HG03280 (cell line): ENCODE measurements at regions not wholly inside any gene's neighbourhood (a gene's known extent, or its start where the extent isn't known, plus 50 kb on each side); places are given as distances from the start of the nearest gene placed in this dataset.
"Not testable (repeated sequence)": the region's sequence is repeated elsewhere in the genome, so short reads cannot be mapped to it uniquely, and the experiment has no call there.

Experiments used
- ATAC-seq: cut with Tn5 transposase; IDR thresholded peaks from one replicate; pipeline ENCODE4 v1.9.1; 2021; ENCODE audit warnings: mild to moderate bottlenecking, moderate library complexity; ENCODE audit not compliant: unreplicated experiment

DNA sequence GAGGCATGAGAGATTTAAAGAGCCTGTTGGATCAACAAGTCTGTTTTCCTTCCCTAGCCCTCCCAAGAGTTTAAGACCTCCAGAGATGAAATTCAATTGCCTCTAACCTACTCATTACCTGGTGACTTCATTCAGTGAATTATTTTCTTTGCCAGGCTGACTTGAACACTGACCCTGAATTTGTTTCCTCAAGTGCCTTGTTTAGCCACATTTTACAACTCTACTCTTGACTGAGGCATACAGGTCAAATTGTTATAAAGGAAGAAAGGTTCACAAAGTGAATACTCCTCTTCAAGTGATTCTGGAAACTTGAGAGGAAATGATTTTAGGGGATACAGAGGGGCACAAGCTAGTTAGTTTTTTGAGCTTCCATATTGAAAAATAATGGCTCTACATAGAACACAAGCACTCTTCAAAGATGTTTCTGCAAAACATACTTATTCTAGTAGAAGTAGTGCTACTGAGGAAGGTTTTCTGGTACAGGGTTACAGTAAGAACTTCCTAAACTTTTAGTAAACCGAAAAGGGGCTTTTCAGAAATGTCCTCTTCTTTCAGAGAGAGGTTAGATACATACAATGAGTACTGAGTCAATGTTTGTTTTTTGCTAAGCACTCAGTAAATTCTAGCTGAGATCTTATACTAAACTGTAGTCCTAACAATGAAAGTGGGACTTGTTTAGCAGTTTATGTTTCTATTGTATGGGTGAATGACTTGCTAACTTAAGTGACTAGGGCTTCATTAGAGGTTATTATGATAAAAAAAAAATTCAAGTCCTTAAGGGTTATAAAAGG is 137.4 kb upstream of the SATB1 start:
- no peak for ATAC-seq

DNA sequence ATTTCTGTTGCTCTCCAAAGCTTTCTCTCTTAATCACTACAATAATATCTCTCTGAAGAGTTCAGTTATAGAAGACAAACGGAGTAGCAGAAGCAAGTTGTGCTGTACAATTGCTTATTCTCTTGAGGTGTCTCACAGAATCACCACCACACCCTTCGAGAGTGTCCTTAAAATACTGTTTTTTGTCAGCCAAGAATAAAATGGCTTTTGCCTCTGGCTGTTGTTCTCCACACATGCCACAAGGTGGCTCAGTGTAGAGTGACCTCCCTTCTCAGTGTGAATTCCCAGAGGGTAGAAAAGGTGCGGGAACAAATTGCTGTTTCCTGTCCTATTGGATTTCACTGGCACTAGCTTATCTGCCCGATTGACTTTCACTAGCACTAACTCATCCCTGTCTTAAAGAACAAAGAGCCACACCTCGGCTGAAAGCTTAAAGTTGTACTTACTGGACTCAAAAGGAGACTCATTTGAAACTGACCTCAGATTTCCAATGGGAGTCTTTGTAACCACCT is 134.2 kb upstream of the SATB1 start:
- peak; percentile 55 for ATAC-seq

DNA sequence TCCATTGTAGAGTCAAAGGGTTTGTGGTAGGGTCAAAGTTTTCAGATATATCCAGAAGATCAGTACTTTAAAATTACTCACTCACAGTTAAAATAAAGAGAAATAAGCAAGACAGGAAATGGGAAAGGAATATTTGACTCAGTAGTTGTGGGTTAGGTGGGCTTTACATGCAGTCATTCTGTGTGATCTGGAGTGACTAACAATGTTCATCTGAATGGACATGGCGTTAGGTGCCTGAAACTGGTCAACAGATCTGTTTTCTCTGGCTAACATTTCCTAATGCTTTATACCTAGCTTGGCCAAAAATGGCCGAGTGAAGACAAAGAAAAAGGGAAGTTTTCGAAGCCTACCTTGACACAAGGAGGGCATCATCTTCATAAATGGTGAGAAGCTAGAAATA is 133.4 kb upstream of the SATB1 start:
- no peak for ATAC-seq

DNA sequence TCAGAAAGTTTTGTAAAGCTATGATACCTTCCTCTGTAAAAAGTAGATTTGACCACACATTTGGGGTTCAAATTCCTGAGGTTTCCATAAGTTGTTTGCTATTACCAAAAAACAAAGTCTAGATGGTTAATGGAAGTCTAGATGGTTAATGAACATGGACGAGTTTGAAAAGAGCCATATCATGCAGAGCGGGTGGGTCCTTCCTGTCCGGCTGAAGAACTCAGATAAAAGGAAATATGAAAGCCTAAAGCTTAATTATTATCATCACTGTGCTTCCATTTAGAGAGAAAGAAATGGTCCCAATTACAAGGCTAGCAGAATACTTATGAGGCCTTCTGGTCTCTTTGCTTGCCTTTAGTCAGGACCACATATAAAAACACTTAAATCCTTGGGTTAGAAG is 132.1 kb upstream of the SATB1 start:
- no peak for ATAC-seq

- ATAC-seq: peak; percentile 69
These were observed 131.5 kb upstream of the SATB1 start for GRCh38 chr3:18556503-18557135.

- no peak for ATAC-seq
These were observed 130.9 kb upstream of the SATB1 start for GRCh38 chr3:18556001-18556408.

DNA sequence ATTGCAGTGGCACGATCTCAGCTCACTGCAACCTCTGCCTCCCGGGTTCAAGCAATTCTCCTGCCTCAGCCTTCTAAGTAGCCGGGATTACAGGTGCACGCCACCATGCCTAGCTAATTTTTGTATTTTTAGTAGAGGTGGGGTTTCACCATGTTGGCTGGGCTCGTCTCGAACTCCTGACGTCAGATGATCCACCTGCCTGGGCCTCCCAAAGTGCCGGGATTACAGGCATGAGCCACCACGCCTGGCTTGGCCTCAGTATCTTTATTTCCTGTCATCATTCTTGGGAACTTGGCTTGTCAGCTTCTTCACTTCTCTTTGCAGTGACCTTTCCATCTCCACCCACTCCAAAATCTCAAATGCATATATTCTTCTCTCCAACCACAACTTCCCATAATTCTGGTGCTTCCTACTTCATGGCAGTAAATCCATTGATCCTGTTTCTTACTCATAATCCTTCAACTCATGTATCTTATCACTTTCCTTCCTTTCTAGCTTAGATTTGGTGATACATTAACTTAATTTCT is 127.5 kb upstream of the SATB1 start:
- not testable (repeated sequence) for ATAC-seq

- no peak for ATAC-seq
These were observed 121.5 kb upstream of the SATB1 start for GRCh38 chr3:18546632-18547031.

DNA sequence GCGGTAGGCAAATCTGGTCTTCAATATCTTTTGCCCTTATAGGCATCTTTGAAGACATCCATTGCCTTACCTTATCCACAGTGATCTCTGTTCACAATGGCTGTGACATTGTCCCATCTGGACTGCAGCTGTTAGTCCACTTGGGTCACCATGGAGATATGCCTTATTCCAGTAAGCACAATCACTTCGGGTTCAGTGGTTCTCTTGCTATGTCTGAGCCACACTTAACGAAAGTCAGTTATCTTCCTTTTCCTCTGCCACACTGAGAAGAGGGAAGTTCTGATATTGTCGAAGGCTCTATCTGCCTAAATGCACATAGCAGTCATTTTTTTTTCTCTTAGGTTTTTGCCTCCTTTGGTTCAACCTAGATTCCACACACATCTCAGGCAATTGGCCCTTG is 119.0 kb upstream of the SATB1 start:
- no peak for ATAC-seq

DNA sequence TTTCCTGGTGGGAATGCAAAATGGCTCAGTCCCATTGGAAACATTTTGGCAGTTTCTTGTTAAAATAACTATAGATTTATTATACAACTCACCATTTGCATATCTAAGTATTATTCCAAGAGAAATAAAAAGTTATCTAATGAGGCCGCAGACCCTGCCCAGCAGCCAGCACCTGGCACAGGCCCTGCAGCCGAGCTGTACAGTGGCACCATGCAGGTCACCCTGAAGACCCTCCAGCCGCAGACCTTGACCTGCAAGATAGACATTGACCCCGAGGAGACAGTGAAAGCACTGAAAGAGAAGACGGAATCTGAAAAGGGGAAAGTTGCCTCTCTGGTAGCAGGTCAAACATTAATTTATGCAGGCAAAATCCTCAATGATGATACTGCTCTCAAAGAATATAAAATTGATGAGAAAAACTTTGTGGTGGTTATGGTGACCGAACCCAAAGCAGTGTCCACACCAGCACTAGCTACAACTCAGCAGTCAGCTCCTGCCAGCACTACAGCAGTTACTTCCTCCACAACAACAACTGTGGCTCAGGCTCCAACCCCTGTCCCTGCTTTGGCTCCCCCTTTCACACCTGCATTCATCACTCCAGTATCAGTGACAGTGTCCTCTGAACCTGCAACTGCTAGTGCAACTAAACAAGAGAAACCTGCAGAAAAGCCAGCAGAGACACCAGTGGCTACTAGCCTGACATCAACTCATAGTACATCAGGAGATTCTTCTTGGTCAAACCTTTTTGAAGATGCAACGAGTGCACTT is 113.5 kb upstream of the SATB1 start:
- no peak for ATAC-seq

GRCh38 chr3:18533039-18533438 is 107.9 kb upstream of the SATB1 start:
- no peak for ATAC-seq

DNA sequence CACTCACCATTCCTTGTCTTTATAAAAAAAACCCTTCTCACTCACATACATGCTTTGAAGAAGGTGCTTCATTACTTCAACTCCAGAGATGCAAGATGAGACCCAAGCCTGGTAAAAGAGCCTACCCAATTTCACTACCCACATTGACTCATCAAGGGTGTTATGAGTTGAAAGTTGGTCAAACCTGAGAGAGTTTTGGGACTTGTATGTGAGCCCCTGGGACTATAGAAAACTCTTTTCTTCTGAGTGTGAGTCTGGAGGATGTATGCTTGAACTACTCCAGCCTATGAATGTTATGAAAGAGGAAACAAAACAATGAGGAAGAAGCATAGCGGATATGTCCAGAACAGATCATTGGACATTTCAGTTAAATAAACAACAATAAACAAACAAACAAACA is 106.5 kb upstream of the SATB1 start:
- ATAC-seq: peak; percentile 60

DNA sequence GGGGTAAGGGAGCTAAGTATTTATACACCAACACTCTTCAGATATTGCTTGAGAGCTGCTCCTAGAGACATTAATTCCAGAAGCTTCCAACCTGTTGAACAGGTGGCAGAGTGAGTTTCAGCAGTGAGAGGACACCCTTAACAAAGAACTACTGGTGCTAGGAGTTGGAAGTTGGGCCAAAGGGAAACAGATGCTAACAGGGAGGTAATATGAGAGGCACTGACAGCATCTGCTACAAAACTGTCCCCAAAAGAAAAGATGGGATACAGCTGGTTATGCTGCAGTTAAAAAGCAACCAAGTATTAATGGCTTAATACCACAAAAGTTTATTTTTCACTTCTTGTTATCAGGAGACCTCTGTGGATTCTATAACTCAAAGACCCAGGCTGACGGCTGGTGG is 104.5 kb upstream of the SATB1 start:
- no peak for ATAC-seq

- no peak for ATAC-seq
These were observed 102.6 kb upstream of the SATB1 start for GRCh38 chr3:18527691-18528090.

DNA sequence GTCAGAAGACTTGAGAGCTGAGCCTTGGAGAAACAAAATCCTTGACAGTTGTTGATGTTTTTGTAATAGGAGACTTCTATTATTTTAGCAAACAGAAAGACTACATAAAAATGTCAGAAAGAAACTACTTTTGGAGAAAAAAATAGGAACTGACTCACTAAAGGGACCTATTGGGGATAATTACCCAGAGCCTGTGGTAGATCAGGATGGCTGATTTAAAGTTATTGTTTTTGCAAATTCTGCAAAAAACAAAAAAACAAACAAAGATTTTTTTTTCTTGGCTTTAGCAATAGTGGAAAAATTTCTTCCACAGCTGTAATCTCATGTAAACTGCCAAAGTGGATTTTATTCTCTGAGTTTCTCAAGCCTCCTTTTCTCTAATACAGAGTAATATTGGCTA is 101.5 kb upstream of the SATB1 start:
- ATAC-seq: no peak

DNA sequence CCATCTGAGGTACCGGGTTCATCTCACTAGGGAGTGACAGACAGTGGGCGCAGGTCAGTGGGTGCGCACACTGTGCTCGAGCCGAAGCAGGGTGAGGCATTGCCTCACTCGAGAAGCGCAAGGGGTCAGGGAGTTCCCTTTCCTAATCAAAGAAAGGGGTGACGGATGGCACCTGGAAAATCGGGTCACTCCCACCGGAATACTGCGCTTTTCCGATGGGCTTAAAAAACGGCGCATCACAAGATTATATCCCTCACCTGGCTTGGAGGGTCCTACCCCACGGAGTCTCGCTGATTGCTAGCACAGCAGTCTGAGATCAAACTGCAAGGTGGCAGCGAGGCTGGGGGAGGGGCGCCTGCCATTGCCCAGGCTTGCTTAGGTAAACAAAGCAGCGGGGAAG is 91.0 kb upstream of the SATB1 start:
- ATAC-seq: not testable (repeated sequence)

- no peak for ATAC-seq
These were observed 88.0 kb upstream of the SATB1 start for GRCh38 chr3:18513091-18513490.

DNA sequence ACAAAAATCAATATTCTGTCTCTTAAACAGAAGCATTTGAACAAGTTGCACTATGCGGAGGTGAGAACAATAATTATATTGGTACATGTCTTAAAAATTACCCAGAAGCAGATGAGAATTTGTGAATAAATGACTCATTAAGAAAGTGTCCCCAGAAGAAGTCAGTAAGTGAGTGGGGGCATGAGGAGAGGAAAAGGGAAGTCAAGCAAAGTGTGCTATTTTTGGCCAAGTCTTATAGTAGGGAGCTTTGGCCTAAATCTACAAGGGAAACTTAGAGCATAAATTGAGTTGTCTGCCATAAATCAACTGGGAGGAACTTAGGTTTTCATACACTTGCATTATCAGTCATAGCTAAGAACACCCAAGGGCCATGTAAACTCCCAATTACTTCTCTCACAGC is 86.9 kb upstream of the SATB1 start:
- ATAC-seq: no peak

DNA sequence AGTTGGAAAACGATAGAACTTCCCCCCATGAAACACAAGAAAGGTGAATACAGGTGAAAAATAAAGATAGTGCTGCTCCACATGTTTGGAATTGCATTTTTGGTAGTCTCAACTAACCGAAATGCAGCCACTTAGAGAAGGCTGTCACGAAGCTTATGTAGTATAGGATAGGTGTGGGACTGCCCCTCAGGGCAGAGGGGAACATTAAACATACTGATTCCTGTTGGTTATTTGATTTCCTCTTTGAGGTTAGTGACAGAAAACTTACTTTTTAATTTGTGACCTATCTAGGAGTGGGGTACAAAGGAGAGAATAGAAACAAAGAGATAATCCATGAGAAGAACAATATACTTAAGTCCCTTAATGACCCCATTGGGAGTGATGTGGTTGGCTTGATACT is 85.8 kb upstream of the SATB1 start:
- ATAC-seq: no peak

GRCh38 chr3:18507333-18507732 is 82.2 kb upstream of the SATB1 start:
- no peak for ATAC-seq

GRCh38 chr3:18505056-18505455 is 79.9 kb upstream of the SATB1 start:
- ATAC-seq: no peak
